HFF-Myc (cell line): ENCODE measurements at regions not wholly inside any gene's neighbourhood (a gene's known extent, or its start where the extent isn't known, plus 50 kb on each side); places are given as distances from the start of the nearest gene placed in this dataset.
A peak's percentile ranks its signal among the peaks of the same experiment; 100 is the strongest.

Experiments used
- DNase-seq: peaks from one replicate; pipeline ENCODE4 v3.0.0-alpha.2; 2011; ENCODE audit warnings: low read depth; ENCODE audit errors: extremely low read depth
- H3K4me3 ChIP-seq: replicated peaks from 2 replicates; pipeline ENCODE4 v1.5.1; 2011; ENCODE audit warnings: low read depth, mild to moderate bottlenecking, control low read depth, low read length
- TF ChIP-seq, protein P1 (sequence below): IDR thresholded peaks from 2 replicates; pipeline ENCODE4 v1.5.1; 2012; ENCODE audit warnings: mild to moderate bottlenecking, low read depth, low read length, control low read depth; ENCODE audit errors: missing control alignments

DNA sequence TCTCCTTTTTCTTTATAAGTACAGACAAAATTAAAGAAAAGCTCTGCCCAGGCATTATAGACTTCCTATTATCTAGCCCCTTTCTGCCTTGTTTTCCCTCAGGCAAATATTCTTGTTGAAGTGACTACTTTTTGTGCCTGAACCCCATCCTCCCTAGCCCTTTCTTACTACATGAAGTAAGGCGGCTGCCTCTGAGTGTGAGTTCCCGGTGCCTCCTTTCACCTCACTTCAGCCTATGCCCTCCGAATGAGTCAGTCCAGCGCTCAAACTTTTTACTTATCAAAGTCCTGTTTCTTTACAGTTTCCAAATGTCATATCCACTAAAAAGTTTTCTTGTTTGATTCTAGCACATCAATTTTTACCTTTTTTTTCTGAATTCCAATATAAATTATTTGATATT is 778.3 kb upstream of the NRXN1 start:
- no peak for DNase-seq
- H3K4me3 ChIP-seq = no peak overlapping the region
- TF ChIP-seq, protein P1, sequence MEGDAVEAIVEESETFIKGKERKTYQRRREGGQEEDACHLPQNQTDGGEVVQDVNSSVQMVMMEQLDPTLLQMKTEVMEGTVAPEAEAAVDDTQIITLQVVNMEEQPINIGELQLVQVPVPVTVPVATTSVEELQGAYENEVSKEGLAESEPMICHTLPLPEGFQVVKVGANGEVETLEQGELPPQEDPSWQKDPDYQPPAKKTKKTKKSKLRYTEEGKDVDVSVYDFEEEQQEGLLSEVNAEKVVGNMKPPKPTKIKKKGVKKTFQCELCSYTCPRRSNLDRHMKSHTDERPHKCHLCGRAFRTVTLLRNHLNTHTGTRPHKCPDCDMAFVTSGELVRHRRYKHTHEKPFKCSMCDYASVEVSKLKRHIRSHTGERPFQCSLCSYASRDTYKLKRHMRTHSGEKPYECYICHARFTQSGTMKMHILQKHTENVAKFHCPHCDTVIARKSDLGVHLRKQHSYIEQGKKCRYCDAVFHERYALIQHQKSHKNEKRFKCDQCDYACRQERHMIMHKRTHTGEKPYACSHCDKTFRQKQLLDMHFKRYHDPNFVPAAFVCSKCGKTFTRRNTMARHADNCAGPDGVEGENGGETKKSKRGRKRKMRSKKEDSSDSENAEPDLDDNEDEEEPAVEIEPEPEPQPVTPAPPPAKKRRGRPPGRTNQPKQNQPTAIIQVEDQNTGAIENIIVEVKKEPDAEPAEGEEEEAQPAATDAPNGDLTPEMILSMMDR = no peak

GRCh38 chr2:51807229-51807628 is 775.3 kb upstream of the NRXN1 start:
- TF ChIP-seq, protein P1 = no peak
- H3K4me3 ChIP-seq = no peak overlapping the region
- DNase-seq = no peak

DNA sequence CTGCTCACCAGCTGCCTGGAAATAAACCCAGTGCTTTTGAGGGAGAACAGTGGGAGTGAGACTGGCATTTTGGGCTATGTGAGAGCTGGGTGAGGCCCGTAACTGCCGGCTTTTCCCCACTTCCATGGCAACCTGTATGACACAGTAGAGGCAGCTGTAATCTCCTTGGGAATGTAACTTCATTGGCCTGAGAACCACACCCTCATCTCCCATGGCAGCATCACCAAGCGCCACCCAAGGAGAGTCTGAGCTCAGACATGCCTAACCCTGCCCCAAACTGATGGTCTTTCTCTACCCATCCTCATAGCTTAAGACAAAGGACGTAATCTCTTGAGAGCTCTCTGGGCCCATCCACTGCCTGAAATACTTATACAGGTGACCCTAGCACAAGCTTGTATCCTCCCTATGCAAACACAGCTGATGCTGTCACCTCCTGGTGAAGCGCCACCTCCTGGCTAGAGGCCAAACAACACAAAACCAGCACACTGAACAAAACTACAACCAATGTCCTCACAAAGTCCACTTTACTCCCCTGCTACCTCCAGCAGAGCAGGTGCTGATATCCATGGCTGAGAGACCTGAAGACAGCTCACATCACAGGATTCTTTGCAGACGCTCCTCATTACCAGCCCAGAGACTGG is 763.4 kb upstream of the NRXN1 start:
- TF ChIP-seq, protein P1 = peak; percentile 29
- DNase-seq = no peak
- H3K4me3 ChIP-seq = no peak overlapping the region

DNA sequence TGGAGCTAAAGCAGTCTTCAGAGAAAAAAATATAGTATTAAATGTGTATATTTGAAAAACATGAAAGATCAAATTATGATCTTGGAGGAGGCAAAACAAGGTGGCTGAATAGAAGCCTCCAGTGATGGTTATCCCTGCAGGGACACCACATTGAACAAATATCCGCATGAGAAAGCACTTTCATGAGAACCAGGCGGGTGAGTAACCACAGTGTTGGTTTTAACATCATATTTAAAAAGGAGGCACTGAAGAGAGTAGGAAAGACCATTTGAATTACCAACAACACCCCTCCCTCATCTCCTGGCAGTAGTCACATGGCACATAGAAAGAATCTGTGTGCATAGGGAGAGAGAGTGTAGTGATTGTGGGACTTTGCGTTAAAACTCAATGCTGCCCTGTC is 759.6 kb upstream of the NRXN1 start:
- TF ChIP-seq, protein P1 = no peak
- DNase-seq = no peak
- H3K4me3 ChIP-seq = no peak overlapping the region

- no peak for DNase-seq
- TF ChIP-seq, protein P1 = no peak
- H3K4me3 ChIP-seq = no peak overlapping the region
These were observed 758.9 kb upstream of the NRXN1 start for GRCh38 chr2:51790854-51791253.

DNA sequence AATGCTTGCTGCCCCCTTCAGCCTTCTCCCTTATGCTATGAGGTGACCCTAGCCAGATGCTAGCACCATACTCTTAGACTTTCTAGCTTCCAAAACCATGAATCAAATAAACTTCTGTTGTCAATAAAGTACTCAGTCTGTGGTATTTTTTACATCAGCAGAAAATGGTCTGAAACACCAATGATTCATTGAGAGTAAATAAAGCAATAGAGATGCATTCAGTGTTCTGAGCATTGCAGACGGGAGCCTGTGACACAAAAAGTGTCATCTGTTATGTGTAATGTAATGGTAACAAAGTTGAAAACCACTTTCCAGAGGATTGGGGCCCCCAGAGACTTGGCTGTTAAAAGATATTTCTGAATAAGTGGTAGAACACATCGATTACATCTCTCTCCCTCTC is 758.0 kb upstream of the NRXN1 start:
- no peak overlapping the region for H3K4me3 ChIP-seq
- TF ChIP-seq, protein P1 = no peak
- no peak for DNase-seq

DNA sequence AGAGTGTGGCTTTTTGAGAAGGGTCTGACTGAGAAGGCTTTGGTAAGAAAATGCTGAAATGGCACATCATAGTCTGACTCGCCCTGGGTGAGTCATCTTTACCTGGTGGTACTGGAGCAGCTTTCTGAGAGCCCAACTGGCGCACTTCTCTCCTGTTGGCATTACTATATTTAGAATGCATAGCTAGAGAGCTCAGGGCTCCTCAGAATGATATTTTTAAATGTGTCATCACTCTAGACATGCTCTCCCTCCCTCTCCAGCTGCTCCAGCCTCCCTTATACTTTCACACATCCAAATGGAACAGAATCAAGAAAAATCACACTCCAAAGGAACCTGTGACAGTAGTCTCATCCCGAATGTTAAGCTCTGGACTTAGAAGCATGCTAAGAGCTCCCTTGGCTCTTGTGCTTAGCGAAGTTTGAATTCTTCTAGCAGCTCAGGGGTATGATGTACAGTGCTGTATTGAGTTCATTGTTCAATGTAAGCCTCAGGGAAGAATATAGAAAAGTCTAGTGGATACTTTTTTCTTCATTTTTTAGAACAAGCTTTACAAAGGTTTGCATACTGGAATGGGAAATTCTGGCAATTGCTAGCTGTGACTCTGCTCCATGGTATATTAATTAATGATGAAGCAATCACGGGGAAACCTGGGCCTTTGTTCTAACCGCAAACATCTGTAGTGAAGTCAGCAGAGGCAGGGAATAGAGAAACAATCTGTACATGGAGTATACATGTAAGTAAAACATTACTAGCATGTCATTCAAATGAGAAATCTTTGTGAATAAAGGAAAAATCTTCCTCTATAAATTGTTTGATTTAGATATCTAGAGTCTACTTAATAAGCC is 751.2 kb upstream of the NRXN1 start:
- no peak overlapping the region for H3K4me3 ChIP-seq
- TF ChIP-seq, protein P1 = no peak
- no peak for DNase-seq
